SK-N-MC (cell line): ENCODE measurements at regions not wholly inside any gene's neighbourhood (a gene's known extent, or its start where the extent isn't known, plus 50 kb on each side); places are given as distances from the start of the nearest gene placed in this dataset.

Source experiments
- EZH2 ChIP-seq: fragments of 200-600 bp; sonication (generic); IDR thresholded peaks from one replicate; pipeline ENCODE4 v1.6.1; 2017; ENCODE audit warnings: antibody characterized with exemption
- POLR2AphosphoS5 ChIP-seq: IDR thresholded peaks from 2 replicates; pipeline ENCODE4 v1.6.1; 2012; ENCODE audit warnings: mild to moderate bottlenecking, low read depth, low read length, borderline replicate concordance

GRCh38 chr13:50701469-50701868, 142.0 kb downstream of the DLEU7 start:
- TF ChIP-seq EZH2 (no peak), POLR2AphosphoS5 (no peak)
